ENCODE measurements at regions not wholly inside any gene's neighbourhood (a gene's known extent, or its start where the extent isn't known, plus 50 kb on each side); places are given as distances from the start of the nearest gene placed in this dataset.

- no peak for DNase-seq (ENCODE audit: low spot score)
- Histone ChIP-seq H3K4me2 (no peak overlapping the region), H3K4me1 (ENCODE audit: insufficient read depth) (peaks cover 4% of the 10 kb centered on the region), H3K27ac (no peak overlapping the region), H3K27me3 (no peaks in the 10 kb centered on the region), H3K79me2 (no peaks in the 10 kb centered on the region), H4K20me1 (ENCODE audit: insufficient read depth, poor library complexity, severe bottlenecking) (no peaks in the 10 kb centered on the region), H3K4me3 (no peak overlapping the region), H3K9me3 (ENCODE audit: low read depth) (no peaks in the 10 kb centered on the region), H2AFZ (no peak overlapping the region), H3K9me2 (replicated peaks; ENCODE audit: insufficient read depth) (no peaks in the 10 kb centered on the region), H3K36me3 (replicated peaks; ENCODE audit: insufficient read depth, low read depth) (no peaks in the 10 kb centered on the region)
- no peak for TF ChIP-seq EZH2phosphoT487 (IDR thresholded peaks at IDR 0.05; ENCODE audit: low read depth, severe bottlenecking, unreplicated experiment)
- TF ChIP-seq EZH2 (IDR thresholded peaks at IDR 0.05; ENCODE audit: borderline replicate concordance), result no peak
- TF ChIP-seq CTCF (IDR thresholded peaks at IDR 0.05; ENCODE audit: poor library complexity), result no peak
- 29% methylated on average over 5 of the region's 5 CpGs for WGBS (ENCODE audit: low lambda C conversion rate, missing lambda C conversion rate)
Measured at GRCh38 chr5:174425964-174426290, 298.5 kb upstream of the MSX2 start.

GRCh38 chr5:174426388-174426787 lies 298.0 kb upstream of the MSX2 start:
- no peak overlapping the region for H3K4me3 ChIP-seq
- H2AFZ ChIP-seq, result no peak overlapping the region
- no peak overlapping the region for H3K4me2 ChIP-seq
- H3K27ac ChIP-seq, result no peak overlapping the region
- no peaks in the 10 kb centered on the region for H3K27me3 ChIP-seq
- peaks cover 4% of the 10 kb centered on the region for H3K4me1 ChIP-seq (ENCODE audit: insufficient read depth)
- H3K79me2 ChIP-seq, result no peaks in the 10 kb centered on the region
- no peaks in the 10 kb centered on the region for H3K9me3 ChIP-seq (ENCODE audit: low read depth)
- 89% methylated on average over 1 of the region's 1 CpG for WGBS (ENCODE audit: low lambda C conversion rate, missing lambda C conversion rate)
- TF ChIP-seq EZH2phosphoT487 (IDR thresholded peaks at IDR 0.05; ENCODE audit: low read depth, severe bottlenecking, unreplicated experiment) (no peak), EZH2 (IDR thresholded peaks at IDR 0.05; ENCODE audit: borderline replicate concordance) (no peak), CTCF (IDR thresholded peaks at IDR 0.05; ENCODE audit: poor library complexity) (no peak)
- H3K9me2 ChIP-seq (replicated peaks; ENCODE audit: insufficient read depth), result no peaks in the 10 kb centered on the region
- no peaks in the 10 kb centered on the region for H3K36me3 ChIP-seq (replicated peaks; ENCODE audit: insufficient read depth, low read depth)
- no peak for DNase-seq (ENCODE audit: low spot score)
- H4K20me1 ChIP-seq (ENCODE audit: insufficient read depth, poor library complexity, severe bottlenecking), result no peaks in the 10 kb centered on the region

- Histone ChIP-seq H3K4me3 (no peak overlapping the region), H3K4me2 (no peak overlapping the region), H3K9me2 (replicated peaks; ENCODE audit: insufficient read depth) (no peaks in the 10 kb centered on the region), H3K27ac (no peak overlapping the region), H2AFZ (no peak overlapping the region), H4K20me1 (ENCODE audit: insufficient read depth, poor library complexity, severe bottlenecking) (no peaks in the 10 kb centered on the region), H3K27me3 (no peaks in the 10 kb centered on the region), H3K36me3 (replicated peaks; ENCODE audit: insufficient read depth, low read depth) (no peaks in the 10 kb centered on the region), H3K4me1 (ENCODE audit: insufficient read depth) (peaks cover 4% of the 10 kb centered on the region), H3K79me2 (no peaks in the 10 kb centered on the region), H3K9me3 (ENCODE audit: low read depth) (no peaks in the 10 kb centered on the region)
- 83% methylated on average over 4 of the region's 4 CpGs for WGBS (ENCODE audit: low lambda C conversion rate, missing lambda C conversion rate)
- DNase-seq (ENCODE audit: low spot score), result no peak
- TF ChIP-seq EZH2phosphoT487 (IDR thresholded peaks at IDR 0.05; ENCODE audit: low read depth, severe bottlenecking, unreplicated experiment) (no peak), CTCF (IDR thresholded peaks at IDR 0.05; ENCODE audit: poor library complexity) (no peak), EZH2 (IDR thresholded peaks at IDR 0.05; ENCODE audit: borderline replicate concordance) (no peak)
Measured at GRCh38 chr5:174426851-174427250, 297.5 kb upstream of the MSX2 start.

GRCh38 chr5:174427304-174427703 lies 297.1 kb upstream of the MSX2 start:
- Histone ChIP-seq H3K4me2 (no peak overlapping the region), H3K9me2 (replicated peaks; ENCODE audit: insufficient read depth) (no peaks in the 10 kb centered on the region), H3K27ac (no peak overlapping the region), H3K27me3 (no peaks in the 10 kb centered on the region), H4K20me1 (ENCODE audit: insufficient read depth, poor library complexity, severe bottlenecking) (no peaks in the 10 kb centered on the region), H3K36me3 (replicated peaks; ENCODE audit: insufficient read depth, low read depth) (no peaks in the 10 kb centered on the region), H2AFZ (no peak overlapping the region), H3K79me2 (no peaks in the 10 kb centered on the region), H3K4me1 (ENCODE audit: insufficient read depth) (peaks cover 4% of the 10 kb centered on the region), H3K4me3 (no peak overlapping the region), H3K9me3 (ENCODE audit: low read depth) (no peaks in the 10 kb centered on the region)
- TF ChIP-seq EZH2 (IDR thresholded peaks at IDR 0.05; ENCODE audit: borderline replicate concordance), result no peak
- no peak for TF ChIP-seq EZH2phosphoT487 (IDR thresholded peaks at IDR 0.05; ENCODE audit: low read depth, severe bottlenecking, unreplicated experiment)
- TF ChIP-seq CTCF (IDR thresholded peaks at IDR 0.05; ENCODE audit: poor library complexity), result no peak
- 94% methylated on average over 5 of the region's 5 CpGs for WGBS (ENCODE audit: low lambda C conversion rate, missing lambda C conversion rate)
- DNase-seq (ENCODE audit: low spot score), result no peak
